ENCODE measurements at regions not wholly inside any gene's neighbourhood (a gene's known extent, or its start where the extent isn't known, plus 50 kb on each side); places are given as distances from the start of the nearest gene placed in this dataset.

DNA sequence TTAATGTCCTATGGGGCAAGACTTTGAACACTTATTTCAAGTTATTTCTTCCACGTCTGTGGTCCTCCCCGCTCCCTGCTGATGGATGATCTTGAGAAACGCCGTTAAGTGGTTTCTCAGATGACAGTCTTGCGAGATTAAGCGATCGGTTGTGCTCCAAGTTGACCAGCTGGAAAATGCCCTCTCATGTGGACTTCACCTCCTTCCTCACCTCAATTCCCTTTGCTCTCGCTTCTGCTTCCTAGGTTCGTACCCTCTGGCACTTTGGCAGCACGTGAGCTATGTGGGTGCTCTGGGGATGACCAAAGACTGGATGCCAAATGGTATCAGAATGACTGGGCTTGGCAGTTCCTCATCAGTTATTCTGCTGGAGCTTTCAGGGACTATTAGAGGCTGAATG is 480.0 kb downstream of the ZNF536 start:
- DNase-seq (ENCODE audit: low spot score in 2 of 2), result no peak
- no peaks in the 10 kb centered on the region for H3K9me3 ChIP-seq
- TF ChIP-seq, protein P1, sequence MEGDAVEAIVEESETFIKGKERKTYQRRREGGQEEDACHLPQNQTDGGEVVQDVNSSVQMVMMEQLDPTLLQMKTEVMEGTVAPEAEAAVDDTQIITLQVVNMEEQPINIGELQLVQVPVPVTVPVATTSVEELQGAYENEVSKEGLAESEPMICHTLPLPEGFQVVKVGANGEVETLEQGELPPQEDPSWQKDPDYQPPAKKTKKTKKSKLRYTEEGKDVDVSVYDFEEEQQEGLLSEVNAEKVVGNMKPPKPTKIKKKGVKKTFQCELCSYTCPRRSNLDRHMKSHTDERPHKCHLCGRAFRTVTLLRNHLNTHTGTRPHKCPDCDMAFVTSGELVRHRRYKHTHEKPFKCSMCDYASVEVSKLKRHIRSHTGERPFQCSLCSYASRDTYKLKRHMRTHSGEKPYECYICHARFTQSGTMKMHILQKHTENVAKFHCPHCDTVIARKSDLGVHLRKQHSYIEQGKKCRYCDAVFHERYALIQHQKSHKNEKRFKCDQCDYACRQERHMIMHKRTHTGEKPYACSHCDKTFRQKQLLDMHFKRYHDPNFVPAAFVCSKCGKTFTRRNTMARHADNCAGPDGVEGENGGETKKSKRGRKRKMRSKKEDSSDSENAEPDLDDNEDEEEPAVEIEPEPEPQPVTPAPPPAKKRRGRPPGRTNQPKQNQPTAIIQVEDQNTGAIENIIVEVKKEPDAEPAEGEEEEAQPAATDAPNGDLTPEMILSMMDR (IDR thresholded peaks at IDR 0.05), result no peak
- H3K4me3 ChIP-seq, result no peak overlapping the region
- intact Hi-C loops (cut with DNase I), result no loop called here
- H3K27ac ChIP-seq, result no peak overlapping the region
- H3K4me1 ChIP-seq, result no peaks in the 10 kb centered on the region
- H3K27me3 ChIP-seq, result no peaks in the 10 kb centered on the region
- H3K36me3 ChIP-seq, result no peaks in the 10 kb centered on the region

DNA sequence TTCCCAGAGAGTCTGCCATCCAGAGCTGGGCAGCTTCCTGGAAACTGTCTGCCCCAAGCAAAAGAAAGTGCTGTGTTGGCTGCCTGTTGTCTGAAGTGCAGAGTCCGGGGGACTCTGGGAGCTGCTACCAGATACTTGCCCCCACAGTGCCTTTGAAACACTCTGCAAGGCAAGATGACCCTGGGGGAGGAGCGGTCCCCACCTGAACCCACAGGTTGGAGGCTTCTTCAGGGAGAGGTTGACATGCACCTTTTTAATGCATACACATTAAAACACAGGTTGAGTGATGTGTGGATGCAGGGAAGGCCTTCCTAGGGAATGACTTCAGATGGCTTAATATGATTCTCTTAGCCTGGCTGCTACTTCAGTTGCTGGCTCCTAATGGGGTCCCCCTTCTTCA is 479.5 kb downstream of the ZNF536 start:
- no peak for DNase-seq (ENCODE audit: low spot score in 2 of 2)
- no peaks in the 10 kb centered on the region for H3K4me1 ChIP-seq
- H3K4me3 ChIP-seq, result no peak overlapping the region
- intact Hi-C loops (cut with DNase I), result no loop called here
- no peaks in the 10 kb centered on the region for H3K9me3 ChIP-seq
- no peaks in the 10 kb centered on the region for H3K36me3 ChIP-seq
- no peak overlapping the region for H3K27ac ChIP-seq
- TF ChIP-seq, protein P1 (IDR thresholded peaks at IDR 0.05), result no peak
- H3K27me3 ChIP-seq, result no peaks in the 10 kb centered on the region

DNA sequence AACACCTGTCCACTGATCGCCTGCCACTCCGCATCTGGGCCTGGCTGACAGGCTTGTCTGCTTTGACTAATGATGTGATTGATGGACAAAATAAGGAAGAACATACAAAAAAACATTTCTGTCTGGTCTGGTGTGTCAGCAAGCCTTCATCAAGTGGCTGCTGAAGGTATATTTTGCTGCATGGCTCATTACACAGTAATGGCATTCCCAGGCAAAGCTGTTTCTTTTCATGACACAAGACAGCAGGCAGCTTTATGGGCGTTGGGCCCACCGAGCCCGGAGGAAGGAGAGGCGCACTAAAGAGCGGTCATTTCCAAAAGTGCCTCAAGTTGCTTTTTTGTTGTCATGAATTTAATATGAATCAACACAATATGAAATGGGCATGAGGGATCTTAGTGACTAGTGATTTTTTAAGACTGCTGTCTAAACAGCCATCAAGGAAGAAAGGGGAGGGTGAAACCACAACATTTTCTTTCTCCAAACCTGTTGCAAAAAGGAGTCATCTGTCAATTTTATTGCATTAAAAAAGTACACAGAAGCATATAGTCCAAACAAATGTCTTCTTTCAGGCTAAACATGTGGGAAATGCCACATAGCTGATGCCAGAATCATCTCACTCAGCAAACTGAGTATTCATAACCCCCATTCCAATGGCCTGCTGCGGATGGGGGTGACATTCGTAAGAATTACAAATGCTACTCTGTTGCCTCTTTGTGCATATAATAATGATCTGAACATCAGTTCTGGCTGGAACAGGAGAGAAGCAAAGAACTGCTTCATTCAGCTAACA is 476.6 kb downstream of the ZNF536 start:
- Histone ChIP-seq H3K27me3 (no peaks in the 10 kb centered on the region), H3K9me3 (no peaks in the 10 kb centered on the region), H3K36me3 (no peaks in the 10 kb centered on the region), H3K27ac (no peak overlapping the region), H3K4me3 (no peak overlapping the region), H3K4me1 (no peaks in the 10 kb centered on the region)
- intact Hi-C loops (cut with DNase I), result no loop called here
- DNase-seq (ENCODE audit: low spot score in 2 of 2), result no peak
- TF ChIP-seq, protein P1 (IDR thresholded peaks at IDR 0.05), result no peak

DNA sequence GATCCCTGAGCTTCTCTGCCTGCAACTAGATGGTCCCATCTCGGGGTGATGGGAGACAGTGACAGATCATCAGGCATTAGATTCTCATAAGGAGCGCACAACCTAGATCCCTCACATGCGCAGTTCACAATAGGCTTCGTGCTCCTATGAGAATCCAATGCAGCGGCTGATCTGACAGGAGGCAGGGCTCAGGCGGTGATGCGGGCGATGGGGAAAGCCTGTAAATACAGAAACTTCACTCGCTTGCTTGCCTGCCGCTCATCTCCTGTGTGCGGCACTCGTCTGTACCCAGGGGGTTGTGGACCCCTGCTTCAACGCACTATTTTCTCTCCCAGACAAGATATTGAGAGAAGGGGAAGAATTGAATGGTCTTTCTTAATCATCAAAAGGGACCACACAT is 473.9 kb downstream of the ZNF536 start:
- intact Hi-C loops (cut with DNase I), result no loop called here
- H3K9me3 ChIP-seq, result no peaks in the 10 kb centered on the region
- H3K27me3 ChIP-seq, result no peaks in the 10 kb centered on the region
- no peak overlapping the region for H3K27ac ChIP-seq
- H3K4me1 ChIP-seq, result no peaks in the 10 kb centered on the region
- TF ChIP-seq, protein P1 (IDR thresholded peaks at IDR 0.05), result no peak
- H3K4me3 ChIP-seq, result no peak overlapping the region
- H3K36me3 ChIP-seq, result no peaks in the 10 kb centered on the region
- no peak for DNase-seq (ENCODE audit: low spot score in 2 of 2)

DNA sequence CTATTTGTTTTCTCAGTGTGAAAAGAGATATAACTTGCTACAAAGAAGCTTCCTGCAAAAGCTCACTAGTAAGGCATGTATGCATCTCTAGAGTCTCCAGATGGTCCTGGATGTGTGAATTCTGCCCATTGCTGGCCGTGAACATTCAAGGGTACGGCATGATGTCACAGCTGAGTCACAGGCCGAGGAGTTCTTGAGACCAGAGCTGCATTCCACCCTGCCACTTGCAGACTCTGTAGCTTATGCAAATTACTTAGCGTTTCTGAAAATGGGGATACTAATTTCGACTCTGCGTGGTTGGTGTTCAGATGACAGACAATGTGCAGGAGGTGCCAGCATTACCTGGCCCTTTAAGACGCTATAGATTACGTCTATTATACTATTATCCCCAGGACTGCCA is 470.7 kb downstream of the ZNF536 start:
- TF ChIP-seq, protein P1 (IDR thresholded peaks at IDR 0.05), result no peak
- Histone ChIP-seq H3K9me3 (no peaks in the 10 kb centered on the region), H3K27me3 (no peaks in the 10 kb centered on the region), H3K4me1 (no peaks in the 10 kb centered on the region), H3K27ac (no peak overlapping the region), H3K36me3 (no peaks in the 10 kb centered on the region), H3K4me3 (no peak overlapping the region)
- intact Hi-C loops (cut with DNase I), result no loop called here
- DNase-seq (ENCODE audit: low spot score in 2 of 2), result no peak

Measured in ascending aorta (tissue), 2 donors.